Astrocyte (in vitro differentiated cells and primary cell): ENCODE measurements at regions not wholly inside any gene's neighbourhood (a gene's known extent, or its start where the extent isn't known, plus 50 kb on each side); places are given as distances from the start of the nearest gene placed in this dataset.
A peak's percentile ranks its signal among the peaks of the same experiment; 100 is the strongest.

Experiments
- DNase-seq: peaks from one replicate; pipeline ENCODE4 v3.0.0-alpha.2; 2010; ENCODE audit warnings: low read depth
- FAIRE-seq: peaks from 2 replicates; lab custom pipeline; 2011; peaks lifted over from hg19 to GRCh38; lab: Jason Lieb, UNC
- H2AFZ ChIP-seq: 2 replicates; pipeline ENCODE4 v1.6.0; 2012; ENCODE audit warnings: low read depth, low read length, inconsistent platforms
- H3K27ac ChIP-seq: 2 replicates; pipeline ENCODE4 v1.5.1; 2011; ENCODE audit warnings: low read depth, low read length, inconsistent platforms
- H3K27me3 ChIP-seq: 2 replicates; pipeline ENCODE4 v1.6.0; 2011; ENCODE audit warnings: low read length, inconsistent platforms; ENCODE audit not compliant: insufficient read depth
- H3K36me3 ChIP-seq: 2 replicates; pipeline ENCODE4 v1.5.1; 2011; ENCODE audit warnings: low read length, inconsistent platforms; ENCODE audit not compliant: insufficient read depth
- H3K4me1 ChIP-seq: 2 replicates; pipeline ENCODE4 v1.5.1; 2011; ENCODE audit warnings: low read length, inconsistent platforms; ENCODE audit not compliant: insufficient read depth
- H3K4me2 ChIP-seq: 2 replicates; pipeline ENCODE4 v1.6.0; 2012; ENCODE audit warnings: low read length, inconsistent platforms
- H3K4me3 ChIP-seq: 2 replicates; pipeline ENCODE4 v1.5.1; 2011; ENCODE audit warnings: low read depth, mild to moderate bottlenecking, low read length, inconsistent platforms; ENCODE audit not compliant: insufficient read depth
- H3K79me2 ChIP-seq: 2 replicates; pipeline ENCODE4 v1.6.0; 2012; ENCODE audit warnings: mild to moderate bottlenecking, low read length, inconsistent platforms; ENCODE audit not compliant: insufficient read depth
- H3K9ac ChIP-seq: 2 replicates; pipeline ENCODE4 v1.6.0; 2012; ENCODE audit warnings: mild to moderate bottlenecking, low read length, inconsistent platforms
- H3K9me3 ChIP-seq: 2 replicates; pipeline ENCODE4 v1.5.1; 2012; ENCODE audit warnings: low read depth, mild to moderate bottlenecking, low read length, inconsistent platforms; ENCODE audit not compliant: insufficient read depth
- H4K20me1 ChIP-seq: 2 replicates; pipeline ENCODE4 v1.6.0; 2012; ENCODE audit warnings: low read length, inconsistent platforms; ENCODE audit not compliant: insufficient read depth
- H3K27ac Mint-ChIP-seq: one replicate; pipeline ENCODE4 v1.8.0; 2021; ENCODE audit warnings: mild to moderate bottlenecking, mixed read lengths; ENCODE audit not compliant: unreplicated experiment
- H3K27me3 Mint-ChIP-seq: one replicate; pipeline ENCODE4 v1.8.0; 2021; ENCODE audit warnings: low read depth, mixed read lengths; ENCODE audit not compliant: unreplicated experiment
- H3K36me3 Mint-ChIP-seq: one replicate; pipeline ENCODE4 v1.8.0; 2021; ENCODE audit warnings: low read depth, mixed read lengths; ENCODE audit not compliant: unreplicated experiment
- H3K4me1 Mint-ChIP-seq: one replicate; pipeline ENCODE4 v1.8.0; 2021; ENCODE audit warnings: low read depth, mixed read lengths; ENCODE audit not compliant: unreplicated experiment
- H3K4me3 Mint-ChIP-seq: one replicate; pipeline ENCODE4 v1.8.0; 2021; ENCODE audit warnings: mild to moderate bottlenecking, moderate library complexity, mixed read lengths; ENCODE audit not compliant: unreplicated experiment
- H3K9me3 Mint-ChIP-seq: one replicate; pipeline ENCODE4 v1.8.0; 2021; ENCODE audit warnings: mild to moderate bottlenecking, mixed read lengths; ENCODE audit not compliant: unreplicated experiment
- CTCF ChIP-seq: IDR thresholded peaks from 2 replicates; pipeline ENCODE4 v1.5.1; 2011; ENCODE audit warnings: low read depth, mild to moderate bottlenecking, inconsistent platforms, low read length, moderate library complexity; ENCODE audit not compliant: insufficient read depth
- EZH2 ChIP-seq: IDR thresholded peaks from 2 replicates; pipeline ENCODE4 v1.6.1; 2012; ENCODE audit warnings: mild to moderate bottlenecking, low read length, inconsistent platforms; ENCODE audit not compliant: insufficient read depth

- H3K9me3 Mint-ChIP-seq, result no peaks in the 10 kb centered on the region
Observed at GRCh38 chr12:45665941-45666340, 63.6 kb upstream of the ARID2 start.

GRCh38 chr12:45666396-45666795 is 63.1 kb upstream of the ARID2 start:
- Histone ChIP-seq H3K4me1 (peaks cover 4% of the 10 kb centered on the region), H3K4me2 (no peak overlapping the region), H3K27me3 (no peaks in the 10 kb centered on the region), H3K36me3 (no peaks in the 10 kb centered on the region), H3K4me3 (no peak overlapping the region), H3K9me3 (no peaks in the 10 kb centered on the region), H3K9ac (no peak overlapping the region), H4K20me1 (no peaks in the 10 kb centered on the region), H3K27ac (no peak overlapping the region), H2AFZ (no peak overlapping the region), H3K79me2 (no peaks in the 10 kb centered on the region)
- no peak for DNase-seq
- no peak for TF ChIP-seq EZH2
- no peak for TF ChIP-seq CTCF
- Mint-ChIP-seq H3K4me1 (peaks cover 23% of the 10 kb centered on the region), H3K9me3 (no peaks in the 10 kb centered on the region), H3K27me3 (no peaks in the 10 kb centered on the region), H3K4me3 (no peak overlapping the region), H3K27ac (no peak overlapping the region), H3K36me3 (no peaks in the 10 kb centered on the region)
- FAIRE-seq, result no peak

More at GRCh38 chr12:45665941-45666340, 63.6 kb upstream of the ARID2 start:
- Histone ChIP-seq H3K4me3 (no peak overlapping the region), H3K27me3 (no peaks in the 10 kb centered on the region), H2AFZ (no peak overlapping the region), H3K4me1 (peaks cover under 1% of the 10 kb centered on the region), H3K9ac (no peak overlapping the region), H4K20me1 (no peaks in the 10 kb centered on the region), H3K36me3 (no peaks in the 10 kb centered on the region), H3K79me2 (no peaks in the 10 kb centered on the region), H3K9me3 (no peaks in the 10 kb centered on the region), H3K27ac (no peak overlapping the region), H3K4me2 (no peak overlapping the region)
- Mint-ChIP-seq H3K4me1 (peaks cover 20% of the 10 kb centered on the region), H3K4me3 (no peak overlapping the region), H3K36me3 (no peaks in the 10 kb centered on the region), H3K27ac (no peak overlapping the region), H3K27me3 (no peaks in the 10 kb centered on the region)
- DNase-seq (no peak), FAIRE-seq (no peak)
- no peak for TF ChIP-seq CTCF
- TF ChIP-seq EZH2, result no peak

GRCh38 chr12:45666816-45667215 is 62.7 kb upstream of the ARID2 start:
- Mint-ChIP-seq H3K27ac (peak overlapping the region; percentile 37), H3K36me3 (no peaks in the 10 kb centered on the region), H3K4me3 (no peak overlapping the region), H3K9me3 (no peaks in the 10 kb centered on the region), H3K27me3 (no peaks in the 10 kb centered on the region), H3K4me1 (peaks cover 23% of the 10 kb centered on the region)
- FAIRE-seq (no peak), DNase-seq (no peak)
- Histone ChIP-seq H4K20me1 (no peaks in the 10 kb centered on the region), H3K79me2 (no peaks in the 10 kb centered on the region), H3K4me1 (peaks cover 4% of the 10 kb centered on the region), H3K27ac (no peak overlapping the region), H3K27me3 (no peaks in the 10 kb centered on the region), H2AFZ (no peak overlapping the region), H3K9me3 (no peaks in the 10 kb centered on the region), H3K36me3 (no peaks in the 10 kb centered on the region), H3K9ac (no peak overlapping the region), H3K4me2 (no peak overlapping the region), H3K4me3 (no peak overlapping the region)
- no peak for TF ChIP-seq EZH2
- TF ChIP-seq CTCF, result no peak
